A673 (cell line): ENCODE measurements at regions not wholly inside any gene's neighbourhood (a gene's known extent, or its start where the extent isn't known, plus 50 kb on each side); places are given as distances from the start of the nearest gene placed in this dataset.

Source experiments
- BruUV-seq: library from RNA; stranded (reverse); fragments of 400-500 nt; replicated peaks from 2 replicates; lab custom pipeline; 2021; lab: Mats Ljungman, UMichigan
- CTCF ChIA-PET: fragments of 300-600 bp; sonication (Branson Sonifier 250); formaldehyde crosslinking; loops from one replicate; lab custom pipeline; 2022; ENCODE audit warnings: antibody characterized with exemption; lab: Charles Lee
- POLR2A ChIA-PET: fragments of 300-600 bp; sonication (Branson Sonifier 250); formaldehyde crosslinking; loops from one replicate; lab custom pipeline; 2022; ENCODE audit warnings: antibody characterized with exemption; ENCODE audit not compliant: low non-redundant PET; lab: Charles Lee
- DNase-seq: peaks from one replicate; pipeline ENCODE4 v3.0.0-alpha.2; 2015; ENCODE audit warnings: low spot score
- H3K27ac ChIP-seq: fragments of 200-600 bp; sonication (generic); 2 replicates; pipeline ENCODE4 v1.5.1; 2016; ENCODE audit warnings: mixed run types, low read depth, mild to moderate bottlenecking, mixed read lengths, antibody characterized with exemption, low read length; ENCODE audit not compliant: poor library complexity, severe bottlenecking
- H3K27me3 ChIP-seq: fragments of 200-600 bp; sonication (generic); replicated peaks from 2 replicates; pipeline ENCODE4 v1.6.1; 2017; ENCODE audit warnings: mixed run types, low read depth, mild to moderate bottlenecking, mixed read lengths, antibody characterized with exemption, low read length; ENCODE audit not compliant: insufficient read depth, poor library complexity
- H3K36me3 ChIP-seq: fragments of 200-600 bp; sonication (generic); 2 replicates; pipeline ENCODE4 v1.6.1; 2016; ENCODE audit warnings: mixed run types, mild to moderate bottlenecking, mixed read lengths, antibody characterized with exemption, low read length; ENCODE audit not compliant: insufficient read depth, poor library complexity, severe bottlenecking
- H3K4me1 ChIP-seq: fragments of 200-600 bp; sonication (generic); 2 replicates; pipeline ENCODE4 v1.6.1; 2017; ENCODE audit warnings: mixed run types, mild to moderate bottlenecking, mixed read lengths, antibody characterized with exemption, low read length; ENCODE audit not compliant: insufficient read depth, poor library complexity, severe bottlenecking
- H3K4me3 ChIP-seq: fragments of 200-600 bp; sonication (generic); 2 replicates; pipeline ENCODE4 v1.5.1; 2016; ENCODE audit warnings: low read depth, mixed run types, mild to moderate bottlenecking, mixed read lengths, low read length; ENCODE audit not compliant: poor library complexity, severe bottlenecking
- H3K9me3 ChIP-seq: fragments of 200-600 bp; sonication (generic); 2 replicates; pipeline ENCODE4 v1.6.1; 2016; ENCODE audit warnings: mixed run types, low read depth, mild to moderate bottlenecking, mixed read lengths, antibody characterized with exemption, low read length; ENCODE audit not compliant: poor library complexity, severe bottlenecking
- EZH2 ChIP-seq: fragments of 200-600 bp; sonication (generic); IDR thresholded peaks from 2 replicates; pipeline ENCODE4 v1.6.1; 2017; ENCODE audit warnings: borderline replicate concordance, low read depth, mild to moderate bottlenecking, mixed read lengths, antibody characterized with exemption, low read length; ENCODE audit not compliant: poor library complexity, severe bottlenecking
- intact Hi-C: fragments of 100-400 bp; cut with micrococcal nuclease; formaldehyde crosslinking; loops from one replicate; pipeline ENCODE4 v1.10.0; 2022; ENCODE audit not compliant: unreplicated experiment
- TF ChIP-seq, protein P1 (sequence below): fragments of 300-800, 200-600 bp; sonication (generic); conservative IDR thresholded peaks from 2 replicates; pipeline ENCODE4 v1.5.1; 2017; ENCODE audit warnings: low read depth, mild to moderate bottlenecking, antibody characterized with exemption, low read length, moderate library complexity, mixed read lengths

GRCh38 chr6:2441601-2442475 lies 196.4 kb upstream of the GMDS start:
- TF ChIP-seq, protein P1, sequence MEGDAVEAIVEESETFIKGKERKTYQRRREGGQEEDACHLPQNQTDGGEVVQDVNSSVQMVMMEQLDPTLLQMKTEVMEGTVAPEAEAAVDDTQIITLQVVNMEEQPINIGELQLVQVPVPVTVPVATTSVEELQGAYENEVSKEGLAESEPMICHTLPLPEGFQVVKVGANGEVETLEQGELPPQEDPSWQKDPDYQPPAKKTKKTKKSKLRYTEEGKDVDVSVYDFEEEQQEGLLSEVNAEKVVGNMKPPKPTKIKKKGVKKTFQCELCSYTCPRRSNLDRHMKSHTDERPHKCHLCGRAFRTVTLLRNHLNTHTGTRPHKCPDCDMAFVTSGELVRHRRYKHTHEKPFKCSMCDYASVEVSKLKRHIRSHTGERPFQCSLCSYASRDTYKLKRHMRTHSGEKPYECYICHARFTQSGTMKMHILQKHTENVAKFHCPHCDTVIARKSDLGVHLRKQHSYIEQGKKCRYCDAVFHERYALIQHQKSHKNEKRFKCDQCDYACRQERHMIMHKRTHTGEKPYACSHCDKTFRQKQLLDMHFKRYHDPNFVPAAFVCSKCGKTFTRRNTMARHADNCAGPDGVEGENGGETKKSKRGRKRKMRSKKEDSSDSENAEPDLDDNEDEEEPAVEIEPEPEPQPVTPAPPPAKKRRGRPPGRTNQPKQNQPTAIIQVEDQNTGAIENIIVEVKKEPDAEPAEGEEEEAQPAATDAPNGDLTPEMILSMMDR: no peak
- no peak for TF ChIP-seq EZH2
- H3K4me3 ChIP-seq: no peak overlapping the region
- CTCF ChIA-PET: no interaction called here
- peaks cover 6% of the 10 kb centered on the region for H3K27me3 ChIP-seq
- no peaks in the 10 kb centered on the region for H3K4me1 ChIP-seq
- POLR2A ChIA-PET: no interaction called here
- no TSS peak for BruUV-seq
- no peaks in the 10 kb centered on the region for H3K36me3 ChIP-seq
- H3K27ac ChIP-seq: no peak overlapping the region
- no peak for DNase-seq
- intact Hi-C loops: no loop called here
- H3K9me3 ChIP-seq: no peaks in the 10 kb centered on the region

GRCh38 chr6:2440516-2440915 lies 195.1 kb upstream of the GMDS start:
- no peak overlapping the region for H3K27ac ChIP-seq
- BruUV-seq: no TSS peak
- no peak overlapping the region for H3K4me3 ChIP-seq
- ChIA-PET CTCF (no interaction called here), POLR2A (no interaction called here)
- no peaks in the 10 kb centered on the region for H3K36me3 ChIP-seq
- no peak for TF ChIP-seq EZH2
- no peak for DNase-seq
- intact Hi-C loops: no loop called here
- peaks cover 2% of the 10 kb centered on the region for H3K27me3 ChIP-seq
- H3K4me1 ChIP-seq: no peaks in the 10 kb centered on the region
- H3K9me3 ChIP-seq: no peaks in the 10 kb centered on the region

- Histone ChIP-seq H3K4me1 (no peaks in the 10 kb centered on the region), H3K36me3 (no peaks in the 10 kb centered on the region), H3K9me3 (no peaks in the 10 kb centered on the region), H3K27me3 (no peaks in the 10 kb centered on the region), H3K4me3 (no peak overlapping the region), H3K27ac (no peak overlapping the region)
- DNase-seq: no peak
- intact Hi-C loops: no loop called here
- CTCF ChIA-PET: no interaction called here
- no peak for TF ChIP-seq EZH2
- TF ChIP-seq, protein P1: no peak
- BruUV-seq: no TSS peak
- POLR2A ChIA-PET: no interaction called here
Observed at GRCh38 chr6:2439632-2440031, 194.2 kb upstream of the GMDS start.

- CTCF ChIA-PET: no interaction called here
Observed at GRCh38 chr6:2439082-2439481, 193.7 kb upstream of the GMDS start.

More at GRCh38 chr6:2439082-2439481, 193.7 kb upstream of the GMDS start:
- no peaks in the 10 kb centered on the region for H3K9me3 ChIP-seq
- POLR2A ChIA-PET: no interaction called here
- no peak overlapping the region for H3K27ac ChIP-seq
- no peak overlapping the region for H3K4me3 ChIP-seq
- TF ChIP-seq EZH2: no peak
- TF ChIP-seq, protein P1: no peak
- no peaks in the 10 kb centered on the region for H3K36me3 ChIP-seq
- DNase-seq: no peak
- BruUV-seq: no TSS peak
- H3K27me3 ChIP-seq: no peaks in the 10 kb centered on the region
- no peaks in the 10 kb centered on the region for H3K4me1 ChIP-seq
- intact Hi-C loops: no loop called here
